GM23338 (cell line): ENCODE measurements at regions not wholly inside any gene's neighbourhood (a gene's known extent, or its start where the extent isn't known, plus 50 kb on each side); places are given as distances from the start of the nearest gene placed in this dataset.

Experiments used
- ATAC-seq: fragments of 200-7000 bp; cut with Tn5 transposase; 3 replicates; pipeline ENCODE4 v1.9.1; 2020
- DNase-seq: peaks from one replicate; pipeline ENCODE4 v3.0.0-alpha.2; 2015; ENCODE audit warnings: low spot score
- H2AFZ ChIP-seq: fragments of 200-600 bp; sonication (generic); 2 replicates; pipeline ENCODE4 v1.8.0; 2016; ENCODE audit warnings: antibody characterized with exemption, mild to moderate bottlenecking, moderate library complexity
- H3F3A ChIP-seq: fragments of 200-600 bp; sonication (generic); replicated peaks from 2 replicates; pipeline ENCODE4 v1.8.0; 2017; ENCODE audit warnings: antibody characterized with exemption, mixed run types, low read depth
- H3K27ac ChIP-seq: fragments of 200-600 bp; sonication (generic); 2 replicates; pipeline ENCODE4 v1.6.1; 2016; ENCODE audit warnings: low read depth
- H3K27me3 ChIP-seq: fragments of 200-600 bp; sonication (generic); 2 replicates; pipeline ENCODE4 v1.8.0; 2016; ENCODE audit warnings: mild to moderate bottlenecking, mixed run types, moderate library complexity; ENCODE audit not compliant: insufficient read depth
- H3K36me3 ChIP-seq: fragments of 200-600 bp; sonication (generic); 2 replicates; pipeline ENCODE4 v1.8.0; 2016; ENCODE audit warnings: mild to moderate bottlenecking; ENCODE audit not compliant: insufficient read depth
- H3K4me1 ChIP-seq: fragments of 200-600 bp; sonication (generic); 2 replicates; pipeline ENCODE4 v1.8.0; 2016; ENCODE audit warnings: mild to moderate bottlenecking, moderate library complexity; ENCODE audit not compliant: insufficient read depth
- H3K4me2 ChIP-seq: fragments of 200-600 bp; sonication (generic); 2 replicates; pipeline ENCODE4 v1.7.1; 2017; ENCODE audit warnings: mixed run types
- H3K4me3 ChIP-seq: fragments of 200-600 bp; sonication (generic); 2 replicates; pipeline ENCODE4 v1.6.1; 2016; ENCODE audit warnings: mixed run types
- H3K79me2 ChIP-seq: fragments of 200-600 bp; sonication (generic); replicated peaks from 2 replicates; pipeline ENCODE4 v1.8.0; 2017; ENCODE audit warnings: mild to moderate bottlenecking; ENCODE audit not compliant: insufficient read depth
- H3K9me2 ChIP-seq: fragments of 200-600 bp; sonication (generic); 2 replicates; pipeline ENCODE4 v1.8.0; 2017; ENCODE audit not compliant: insufficient read depth
- H4K20me1 ChIP-seq: fragments of 200-600 bp; sonication (generic); replicated peaks from 2 replicates; pipeline ENCODE4 v1.8.0; 2017; ENCODE audit warnings: mild to moderate bottlenecking; ENCODE audit not compliant: insufficient read depth
- H3K27ac Mint-ChIP-seq: 2 replicates; pipeline ENCODE4 v1.8.0; 2020; ENCODE audit warnings: inconsistent platforms, mild to moderate bottlenecking, moderate library complexity, mixed read lengths
- H3K27me3 Mint-ChIP-seq: 3 replicates; pipeline ENCODE4 v1.8.0; 2022; ENCODE audit warnings: low read depth, mild to moderate bottlenecking, moderate library complexity, mixed read lengths, inconsistent platforms; ENCODE audit not compliant: insufficient read depth, poor library complexity
- H3K36me3 Mint-ChIP-seq: 3 replicates; pipeline ENCODE4 v1.8.0; 2021; ENCODE audit warnings: low read depth, mild to moderate bottlenecking, inconsistent platforms, moderate library complexity, mixed read lengths
- H3K4me1 Mint-ChIP-seq: 3 replicates; pipeline ENCODE4 v1.8.0; 2020; ENCODE audit warnings: mild to moderate bottlenecking, inconsistent platforms, mixed read lengths
- H3K4me3 Mint-ChIP-seq: 3 replicates; pipeline ENCODE4 v1.8.0; 2021; ENCODE audit warnings: moderate library complexity, mild to moderate bottlenecking, inconsistent platforms, mixed read lengths
- H3K9me3 Mint-ChIP-seq: 3 replicates; pipeline ENCODE4 v1.8.0; 2020; ENCODE audit warnings: moderate library complexity, mild to moderate bottlenecking, inconsistent platforms, mixed read lengths
- EZH2 ChIP-seq: fragments of 200-600 bp; sonication (generic); IDR thresholded peaks from one replicate; pipeline ENCODE4 v1.8.0; 2017; ENCODE audit warnings: antibody characterized with exemption, mild to moderate bottlenecking, low read depth; ENCODE audit not compliant: unreplicated experiment
- EZH2phosphoT487 ChIP-seq: fragments of 200-600 bp; sonication (generic); IDR thresholded peaks from one replicate; pipeline ENCODE4 v1.8.1; 2018; ENCODE audit warnings: antibody characterized with exemption; ENCODE audit not compliant: unreplicated experiment
- JUNB ChIP-seq: IDR thresholded peaks from one replicate; pipeline ENCODE4 v1.6.1; 2016; ENCODE audit warnings: antibody characterized with exemption; ENCODE audit not compliant: unreplicated experiment
- NANOG ChIP-seq: IDR thresholded peaks from 2 replicates; pipeline ENCODE4 v1.6.1; 2016; ENCODE audit warnings: antibody characterized with exemption, borderline replicate concordance
- ZNF114 ChIP-seq: fragments of 250-450 bp; sonication (Bioruptor Pico); IDR thresholded peaks from 2 replicates; pipeline ENCODE4 v1.5.0; 2020; ENCODE audit warnings: mild to moderate bottlenecking, moderate library complexity
- TF ChIP-seq, protein P1 (sequence below): IDR thresholded peaks from 2 replicates; pipeline ENCODE4 v1.6.1; 2016; ENCODE audit warnings: antibody characterized with exemption
- TF ChIP-seq, protein P2 (sequence below): IDR thresholded peaks from one replicate; pipeline ENCODE4 v1.6.1; 2018; ENCODE audit warnings: antibody characterized with exemption; ENCODE audit not compliant: unreplicated experiment
- TF ChIP-seq, protein P3 (sequence below), 2 experiments: fragments of 200-600 bp in 1 of 2; sonication (generic) in 1 of 2; conservative IDR thresholded peaks; 2 replicates each; pipeline versions ENCODE4 v1.5.1 to v1.6.1; 2016 to 2017; ENCODE audit warnings: antibody characterized with exemption in 2 of 2, low read depth in 2 of 2, mild to moderate bottlenecking in 2 of 2, moderate library complexity in 1 of 2
- TF ChIP-seq, protein P4 (sequence below): fragments of 250-450 bp; sonication (Bioruptor Pico); IDR thresholded peaks from 2 replicates; pipeline ENCODE4 v1.5.0; 2020; ENCODE audit warnings: mild to moderate bottlenecking, moderate library complexity

DNA sequence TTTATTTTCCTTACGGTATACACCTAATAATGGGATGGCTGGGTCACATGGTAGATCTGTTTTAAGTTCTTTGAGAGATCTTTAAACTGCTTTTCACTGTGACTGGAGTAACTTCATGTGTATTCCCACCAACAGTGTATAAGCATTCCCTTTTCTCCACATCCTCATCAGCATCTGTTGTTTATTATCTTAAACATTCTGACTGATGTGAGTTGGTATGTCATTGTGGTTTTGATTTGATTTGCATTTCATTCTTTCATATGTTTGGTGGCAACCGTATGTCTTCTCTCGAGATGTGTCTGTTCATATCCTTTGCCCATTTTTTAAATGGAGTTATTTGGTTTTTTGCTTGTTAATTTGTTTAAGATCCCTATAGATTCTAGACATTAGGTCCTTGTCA, 114.8 kb downstream of the DDX3Y start (continued):
- TF ChIP-seq, protein P1, sequence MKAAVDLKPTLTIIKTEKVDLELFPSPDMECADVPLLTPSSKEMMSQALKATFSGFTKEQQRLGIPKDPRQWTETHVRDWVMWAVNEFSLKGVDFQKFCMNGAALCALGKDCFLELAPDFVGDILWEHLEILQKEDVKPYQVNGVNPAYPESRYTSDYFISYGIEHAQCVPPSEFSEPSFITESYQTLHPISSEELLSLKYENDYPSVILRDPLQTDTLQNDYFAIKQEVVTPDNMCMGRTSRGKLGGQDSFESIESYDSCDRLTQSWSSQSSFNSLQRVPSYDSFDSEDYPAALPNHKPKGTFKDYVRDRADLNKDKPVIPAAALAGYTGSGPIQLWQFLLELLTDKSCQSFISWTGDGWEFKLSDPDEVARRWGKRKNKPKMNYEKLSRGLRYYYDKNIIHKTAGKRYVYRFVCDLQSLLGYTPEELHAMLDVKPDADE: no peak
- TF ChIP-seq JUNB (no peak), EZH2phosphoT487 (no peak), NANOG (no peak), ZNF114 (no peak), EZH2 (no peak)
- TF ChIP-seq, protein P2, sequence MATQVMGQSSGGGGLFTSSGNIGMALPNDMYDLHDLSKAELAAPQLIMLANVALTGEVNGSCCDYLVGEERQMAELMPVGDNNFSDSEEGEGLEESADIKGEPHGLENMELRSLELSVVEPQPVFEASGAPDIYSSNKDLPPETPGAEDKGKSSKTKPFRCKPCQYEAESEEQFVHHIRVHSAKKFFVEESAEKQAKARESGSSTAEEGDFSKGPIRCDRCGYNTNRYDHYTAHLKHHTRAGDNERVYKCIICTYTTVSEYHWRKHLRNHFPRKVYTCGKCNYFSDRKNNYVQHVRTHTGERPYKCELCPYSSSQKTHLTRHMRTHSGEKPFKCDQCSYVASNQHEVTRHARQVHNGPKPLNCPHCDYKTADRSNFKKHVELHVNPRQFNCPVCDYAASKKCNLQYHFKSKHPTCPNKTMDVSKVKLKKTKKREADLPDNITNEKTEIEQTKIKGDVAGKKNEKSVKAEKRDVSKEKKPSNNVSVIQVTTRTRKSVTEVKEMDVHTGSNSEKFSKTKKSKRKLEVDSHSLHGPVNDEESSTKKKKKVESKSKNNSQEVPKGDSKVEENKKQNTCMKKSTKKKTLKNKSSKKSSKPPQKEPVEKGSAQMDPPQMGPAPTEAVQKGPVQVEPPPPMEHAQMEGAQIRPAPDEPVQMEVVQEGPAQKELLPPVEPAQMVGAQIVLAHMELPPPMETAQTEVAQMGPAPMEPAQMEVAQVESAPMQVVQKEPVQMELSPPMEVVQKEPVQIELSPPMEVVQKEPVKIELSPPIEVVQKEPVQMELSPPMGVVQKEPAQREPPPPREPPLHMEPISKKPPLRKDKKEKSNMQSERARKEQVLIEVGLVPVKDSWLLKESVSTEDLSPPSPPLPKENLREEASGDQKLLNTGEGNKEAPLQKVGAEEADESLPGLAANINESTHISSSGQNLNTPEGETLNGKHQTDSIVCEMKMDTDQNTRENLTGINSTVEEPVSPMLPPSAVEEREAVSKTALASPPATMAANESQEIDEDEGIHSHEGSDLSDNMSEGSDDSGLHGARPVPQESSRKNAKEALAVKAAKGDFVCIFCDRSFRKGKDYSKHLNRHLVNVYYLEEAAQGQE: no peak
- TF ChIP-seq, protein P3, sequence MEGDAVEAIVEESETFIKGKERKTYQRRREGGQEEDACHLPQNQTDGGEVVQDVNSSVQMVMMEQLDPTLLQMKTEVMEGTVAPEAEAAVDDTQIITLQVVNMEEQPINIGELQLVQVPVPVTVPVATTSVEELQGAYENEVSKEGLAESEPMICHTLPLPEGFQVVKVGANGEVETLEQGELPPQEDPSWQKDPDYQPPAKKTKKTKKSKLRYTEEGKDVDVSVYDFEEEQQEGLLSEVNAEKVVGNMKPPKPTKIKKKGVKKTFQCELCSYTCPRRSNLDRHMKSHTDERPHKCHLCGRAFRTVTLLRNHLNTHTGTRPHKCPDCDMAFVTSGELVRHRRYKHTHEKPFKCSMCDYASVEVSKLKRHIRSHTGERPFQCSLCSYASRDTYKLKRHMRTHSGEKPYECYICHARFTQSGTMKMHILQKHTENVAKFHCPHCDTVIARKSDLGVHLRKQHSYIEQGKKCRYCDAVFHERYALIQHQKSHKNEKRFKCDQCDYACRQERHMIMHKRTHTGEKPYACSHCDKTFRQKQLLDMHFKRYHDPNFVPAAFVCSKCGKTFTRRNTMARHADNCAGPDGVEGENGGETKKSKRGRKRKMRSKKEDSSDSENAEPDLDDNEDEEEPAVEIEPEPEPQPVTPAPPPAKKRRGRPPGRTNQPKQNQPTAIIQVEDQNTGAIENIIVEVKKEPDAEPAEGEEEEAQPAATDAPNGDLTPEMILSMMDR (conservative IDR thresholded peaks at IDR 0.05; ENCODE audit: low read depth in 2 of 2): no peak

DNA sequence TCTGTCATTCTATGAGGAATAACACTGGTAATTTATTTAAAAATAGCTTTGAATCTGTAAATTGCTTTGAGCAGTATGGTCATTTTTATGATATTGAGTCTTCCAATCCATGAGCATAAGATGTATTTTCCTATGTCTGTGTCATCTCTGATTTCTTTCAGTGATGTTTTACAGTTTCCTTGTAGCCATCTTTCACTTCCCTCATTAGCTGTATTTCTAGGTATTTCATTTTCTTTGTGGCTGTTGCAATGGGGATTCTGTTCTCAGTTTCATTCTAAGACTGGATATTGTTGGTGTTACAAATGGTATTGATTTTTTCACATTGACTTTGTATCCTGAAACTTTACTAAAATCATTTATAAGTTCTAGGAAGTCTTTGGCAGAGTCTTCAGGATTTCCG, 116.2 kb downstream of the DDX3Y start:
- ATAC-seq (no peak), DNase-seq (no peak)
- Mint-ChIP-seq H3K4me3 (no peak overlapping the region), H3K27ac (no peak overlapping the region), H3K9me3 (no peaks in the 10 kb centered on the region), H3K36me3 (no peaks in the 10 kb centered on the region), H3K4me1 (peaks cover 12% of the 10 kb centered on the region), H3K27me3 (no peaks in the 10 kb centered on the region)
- no peaks in the 10 kb centered on the region for H3K9me2 ChIP-seq
- no peaks in the 10 kb centered on the region for H3K27me3 ChIP-seq
- H3K79me2 ChIP-seq: no peaks in the 10 kb centered on the region
- H3K4me2 ChIP-seq: no peak overlapping the region
- H2AFZ ChIP-seq: no peak overlapping the region
- no peaks in the 10 kb centered on the region for H3F3A ChIP-seq
- no peaks in the 10 kb centered on the region for H3K36me3 ChIP-seq
- H4K20me1 ChIP-seq: no peaks in the 10 kb centered on the region
- H3K4me1 ChIP-seq: peaks cover 8% of the 10 kb centered on the region
- no peak overlapping the region for H3K27ac ChIP-seq
- H3K4me3 ChIP-seq: no peak overlapping the region
- TF ChIP-seq, protein P4, sequence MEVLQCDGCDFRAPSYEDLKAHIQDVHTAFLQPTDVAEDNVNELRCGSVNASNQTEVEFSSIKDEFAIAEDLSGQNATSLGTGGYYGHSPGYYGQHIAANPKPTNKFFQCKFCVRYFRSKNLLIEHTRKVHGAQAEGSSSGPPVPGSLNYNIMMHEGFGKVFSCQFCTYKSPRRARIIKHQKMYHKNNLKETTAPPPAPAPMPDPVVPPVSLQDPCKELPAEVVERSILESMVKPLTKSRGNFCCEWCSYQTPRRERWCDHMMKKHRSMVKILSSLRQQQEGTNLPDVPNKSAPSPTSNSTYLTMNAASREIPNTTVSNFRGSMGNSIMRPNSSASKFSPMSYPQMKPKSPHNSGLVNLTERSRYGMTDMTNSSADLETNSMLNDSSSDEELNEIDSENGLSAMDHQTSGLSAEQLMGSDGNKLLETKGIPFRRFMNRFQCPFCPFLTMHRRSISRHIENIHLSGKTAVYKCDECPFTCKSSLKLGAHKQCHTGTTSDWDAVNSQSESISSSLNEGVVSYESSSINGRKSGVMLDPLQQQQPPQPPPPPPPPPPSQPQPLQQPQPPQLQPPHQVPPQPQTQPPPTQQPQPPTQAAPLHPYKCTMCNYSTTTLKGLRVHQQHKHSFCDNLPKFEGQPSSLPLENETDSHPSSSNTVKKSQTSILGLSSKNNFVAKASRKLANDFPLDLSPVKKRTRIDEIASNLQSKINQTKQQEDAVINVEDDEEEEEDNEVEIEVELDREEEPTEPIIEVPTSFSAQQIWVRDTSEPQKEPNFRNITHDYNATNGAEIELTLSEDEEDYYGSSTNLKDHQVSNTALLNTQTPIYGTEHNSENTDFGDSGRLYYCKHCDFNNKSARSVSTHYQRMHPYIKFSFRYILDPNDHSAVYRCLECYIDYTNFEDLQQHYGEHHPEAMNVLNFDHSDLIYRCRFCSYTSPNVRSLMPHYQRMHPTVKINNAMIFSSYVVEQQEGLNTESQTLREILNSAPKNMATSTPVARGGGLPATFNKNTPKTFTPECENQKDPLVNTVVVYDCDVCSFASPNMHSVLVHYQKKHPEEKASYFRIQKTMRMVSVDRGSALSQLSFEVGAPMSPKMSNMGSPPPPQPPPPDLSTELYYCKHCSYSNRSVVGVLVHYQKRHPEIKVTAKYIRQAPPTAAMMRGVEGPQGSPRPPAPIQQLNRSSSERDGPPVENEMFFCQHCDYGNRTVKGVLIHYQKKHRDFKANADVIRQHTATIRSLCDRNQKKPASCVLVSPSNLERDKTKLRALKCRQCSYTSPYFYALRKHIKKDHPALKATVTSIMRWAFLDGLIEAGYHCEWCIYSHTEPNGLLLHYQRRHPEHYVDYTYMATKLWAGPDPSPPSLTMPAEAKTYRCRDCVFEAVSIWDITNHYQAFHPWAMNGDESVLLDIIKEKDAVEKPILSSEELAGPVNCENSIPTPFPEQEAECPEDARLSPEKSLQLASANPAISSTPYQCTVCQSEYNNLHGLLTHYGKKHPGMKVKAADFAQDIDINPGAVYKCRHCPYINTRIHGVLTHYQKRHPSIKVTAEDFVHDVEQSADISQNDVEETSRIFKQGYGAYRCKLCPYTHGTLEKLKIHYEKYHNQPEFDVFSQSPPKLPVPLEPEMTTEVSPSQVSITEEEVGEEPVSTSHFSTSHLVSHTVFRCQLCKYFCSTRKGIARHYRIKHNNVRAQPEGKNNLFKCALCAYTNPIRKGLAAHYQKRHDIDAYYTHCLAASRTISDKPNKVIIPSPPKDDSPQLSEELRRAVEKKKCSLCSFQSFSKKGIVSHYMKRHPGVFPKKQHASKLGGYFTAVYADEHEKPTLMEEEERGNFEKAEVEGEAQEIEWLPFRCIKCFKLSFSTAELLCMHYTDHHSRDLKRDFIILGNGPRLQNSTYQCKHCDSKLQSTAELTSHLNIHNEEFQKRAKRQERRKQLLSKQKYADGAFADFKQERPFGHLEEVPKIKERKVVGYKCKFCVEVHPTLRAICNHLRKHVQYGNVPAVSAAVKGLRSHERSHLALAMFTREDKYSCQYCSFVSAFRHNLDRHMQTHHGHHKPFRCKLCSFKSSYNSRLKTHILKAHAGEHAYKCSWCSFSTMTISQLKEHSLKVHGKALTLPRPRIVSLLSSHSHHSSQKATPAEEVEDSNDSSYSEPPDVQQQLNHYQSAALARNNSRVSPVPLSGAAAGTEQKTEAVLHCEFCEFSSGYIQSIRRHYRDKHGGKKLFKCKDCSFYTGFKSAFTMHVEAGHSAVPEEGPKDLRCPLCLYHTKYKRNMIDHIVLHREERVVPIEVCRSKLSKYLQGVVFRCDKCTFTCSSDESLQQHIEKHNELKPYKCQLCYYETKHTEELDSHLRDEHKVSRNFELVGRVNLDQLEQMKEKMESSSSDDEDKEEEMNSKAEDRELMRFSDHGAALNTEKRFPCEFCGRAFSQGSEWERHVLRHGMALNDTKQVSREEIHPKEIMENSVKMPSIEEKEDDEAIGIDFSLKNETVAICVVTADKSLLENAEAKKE (CRISPR knock-in tag): no peak
- no peak for TF ChIP-seq JUNB
- TF ChIP-seq, protein P2: no peak
